NCI-H69 (cell line): ENCODE measurements at regions not wholly inside any gene's neighbourhood (a gene's known extent, or its start where the extent isn't known, plus 50 kb on each side); places are given as distances from the start of the nearest gene placed in this dataset.
A peak's percentile ranks its signal among the peaks of the same experiment; 100 is the strongest.
"Not testable (repeated sequence)": the region's sequence is repeated elsewhere in the genome, so short reads cannot be mapped to it uniquely, and the experiment has no call there.

ENCODE experiments used
- DNase-seq: peaks from one replicate; lab custom pipeline; 2025; lab: John Stamatoyannopoulos, UW

GRCh38 chr13:110811008-110811720, 97.7 kb downstream of the ING1 start:
- no peak for DNase-seq

GRCh38 chr13:110811771-110812120, 98.2 kb downstream of the ING1 start:
- no peak for DNase-seq

- DNase-seq, result no peak
Measured at GRCh38 chr13:110812121-110812868, 98.8 kb downstream of the ING1 start.

GRCh38 chr13:110812869-110813645, 99.6 kb downstream of the ING1 start:
- DNase-seq, result no peak

GRCh38 chr13:110813646-110814624, 100.4 kb downstream of the ING1 start:
- DNase-seq, result no peak

- DNase-seq, result peak; percentile 63
Measured at GRCh38 chr13:110815471-110816204, 99.2 kb downstream of the ANKRD10 start.

GRCh38 chr13:110816500-110816899, 98.4 kb downstream of the ANKRD10 start:
- DNase-seq, result no peak

GRCh38 chr13:110817143-110817542, 97.7 kb downstream of the ANKRD10 start:
- DNase-seq, result no peak

- no peak for DNase-seq
Measured at GRCh38 chr13:110818747-110819146, 96.1 kb downstream of the ANKRD10 start.

GRCh38 chr13:110819203-110820014, 95.5 kb downstream of the ANKRD10 start:
- peak; percentile 71 for DNase-seq

- DNase-seq, result peak; percentile 27
Measured at GRCh38 chr13:110820322-110820721, 94.5 kb downstream of the ANKRD10 start.

- not testable (repeated sequence) for DNase-seq
Measured at GRCh38 chr13:110821837-110822668, 92.8 kb downstream of the ANKRD10 start.

- no peak for DNase-seq
Measured at GRCh38 chr13:110822669-110822945, 92.3 kb downstream of the ANKRD10 start.

- DNase-seq, result no peak
Measured at GRCh38 chr13:110824702-110825300, 90.1 kb downstream of the ANKRD10 start.

GRCh38 chr13:110825516-110825915, 89.4 kb downstream of the ANKRD10 start:
- no peak for DNase-seq

GRCh38 chr13:110826101-110826500, 88.8 kb downstream of the ANKRD10 start:
- DNase-seq, result no peak

GRCh38 chr13:110826861-110827672, 87.8 kb downstream of the ANKRD10 start:
- no peak for DNase-seq
